ENCODE measurements at regions not wholly inside any gene's neighbourhood (a gene's known extent, or its start where the extent isn't known, plus 50 kb on each side); places are given as distances from the start of the nearest gene placed in this dataset.

DNA sequence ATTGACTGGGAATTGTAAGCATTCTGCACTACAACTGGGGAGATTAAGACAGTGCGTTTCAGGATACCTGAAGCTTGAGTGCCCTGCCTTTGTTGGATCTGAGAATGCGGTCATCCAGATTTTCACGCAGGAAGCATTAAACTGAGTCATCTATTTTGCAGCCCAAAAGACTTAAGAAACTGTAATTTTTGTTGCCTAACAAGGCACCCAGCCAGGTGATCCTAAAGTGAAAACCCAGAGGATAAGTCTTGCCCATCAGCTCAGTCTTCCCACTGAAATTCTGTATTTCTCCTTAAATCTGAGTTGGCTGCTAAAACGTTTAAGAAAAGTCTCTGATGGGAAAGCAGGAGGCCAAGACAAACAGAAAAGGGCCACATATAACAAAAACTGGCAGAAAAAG, 242.5 kb upstream of the TMCO5A start:
- peaks cover 5% of the 10 kb centered on the region for H3K4me1 ChIP-seq (ENCODE audit: control insufficient read depth, insufficient read depth, low read length, poor library complexity, severe bottlenecking)
- no peaks in the 10 kb centered on the region for H3K36me3 ChIP-seq (ENCODE audit: control insufficient read depth, insufficient read depth, low read length)
- WGBS, 2 experiments (ENCODE audit: insufficient coverage in 2 of 2) = 72 to 95% methylated on average over 3 of the region's 4 CpGs
- H3K9me3 ChIP-seq (ENCODE audit: control insufficient read depth, low read length) = no peaks in the 10 kb centered on the region
- H3K27ac ChIP-seq (ENCODE audit: low read depth, low read length, severe bottlenecking) = no peak overlapping the region
- no peak overlapping the region for H3K4me3 ChIP-seq (ENCODE audit: extremely low read depth, insufficient read depth, low read length, poor library complexity, severe bottlenecking)

DNA sequence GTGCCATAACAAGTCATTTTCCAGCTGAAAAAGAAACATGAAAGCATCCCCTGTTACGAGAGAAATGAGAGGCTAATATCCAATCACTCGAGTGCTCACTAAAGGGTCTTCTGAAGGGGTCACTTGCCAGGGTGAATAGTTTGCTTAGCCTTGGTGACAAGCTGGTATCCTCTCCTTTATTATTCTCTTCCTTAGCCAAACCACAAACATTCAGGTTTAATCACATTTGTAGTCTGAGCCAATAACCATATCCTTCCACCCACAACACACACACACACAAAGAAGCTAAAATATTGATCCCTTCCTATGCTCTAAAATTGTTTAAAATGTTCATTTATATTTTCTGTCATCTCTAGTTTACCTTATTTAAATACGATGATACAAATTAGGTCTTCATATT, 240.5 kb upstream of the TMCO5A start:
- Histone ChIP-seq H3K4me3 (ENCODE audit: extremely low read depth, insufficient read depth, low read length, poor library complexity, severe bottlenecking) (no peak overlapping the region), H3K9me3 (ENCODE audit: control insufficient read depth, low read length) (no peaks in the 10 kb centered on the region), H3K27ac (ENCODE audit: low read depth, low read length, severe bottlenecking) (no peak overlapping the region), H3K4me1 (ENCODE audit: control insufficient read depth, insufficient read depth, low read length, poor library complexity, severe bottlenecking) (peaks cover 5% of the 10 kb centered on the region), H3K36me3 (ENCODE audit: control insufficient read depth, insufficient read depth, low read length) (no peaks in the 10 kb centered on the region)
- 94% methylated on average over 2 of the region's 3 CpGs; no CpG with 5 or more reads in 1 of the 2 experiments for WGBS, 2 experiments (ENCODE audit: insufficient coverage in 2 of 2)

DNA sequence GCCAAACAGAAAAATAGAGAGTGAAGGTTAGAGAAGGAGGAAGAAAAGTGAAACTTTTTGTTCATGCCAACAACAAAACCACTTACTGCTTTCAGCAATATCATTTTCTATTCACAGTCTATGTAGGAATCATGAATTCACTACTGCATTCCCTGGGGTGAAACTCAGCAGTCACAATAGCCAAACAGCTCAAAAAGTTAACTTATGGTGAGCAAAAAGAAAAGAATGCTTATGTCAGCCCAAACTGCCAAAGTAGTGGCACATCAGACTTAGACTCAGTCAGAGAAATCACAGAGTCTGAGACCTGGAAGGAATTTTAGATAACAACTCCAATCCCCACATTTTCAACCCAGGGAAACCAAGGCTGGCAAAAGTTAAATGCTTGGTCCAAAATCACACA, 238.7 kb upstream of the TMCO5A start:
- peaks cover 5% of the 10 kb centered on the region for H3K4me1 ChIP-seq (ENCODE audit: control insufficient read depth, insufficient read depth, low read length, poor library complexity, severe bottlenecking)

GRCh38 chr15:37698679-37699078, 235.8 kb upstream of the TMCO5A start:
- H3K4me1 ChIP-seq (ENCODE audit: control insufficient read depth, insufficient read depth, low read length, poor library complexity, severe bottlenecking) = peaks cover 5% of the 10 kb centered on the region
- H3K9me3 ChIP-seq (ENCODE audit: control insufficient read depth, low read length) = no peaks in the 10 kb centered on the region
- no peak overlapping the region for H3K27ac ChIP-seq (ENCODE audit: low read depth, low read length, severe bottlenecking)
- no peaks in the 10 kb centered on the region for H3K36me3 ChIP-seq (ENCODE audit: control insufficient read depth, insufficient read depth, low read length)
- H3K4me3 ChIP-seq (ENCODE audit: extremely low read depth, insufficient read depth, low read length, poor library complexity, severe bottlenecking) = no peak overlapping the region
- WGBS, 2 experiments (ENCODE audit: insufficient coverage in 2 of 2) = 89 to 96% methylated on average over 3 of the region's 3 CpGs

More for the DNA sequence above, 238.7 kb upstream of the TMCO5A start:
- Histone ChIP-seq H3K4me3 (ENCODE audit: extremely low read depth, insufficient read depth, low read length, poor library complexity, severe bottlenecking) (no peak overlapping the region), H3K36me3 (ENCODE audit: control insufficient read depth, insufficient read depth, low read length) (no peaks in the 10 kb centered on the region), H3K9me3 (ENCODE audit: control insufficient read depth, low read length) (no peaks in the 10 kb centered on the region), H3K27ac (ENCODE audit: low read depth, low read length, severe bottlenecking) (no peak overlapping the region)

DNA sequence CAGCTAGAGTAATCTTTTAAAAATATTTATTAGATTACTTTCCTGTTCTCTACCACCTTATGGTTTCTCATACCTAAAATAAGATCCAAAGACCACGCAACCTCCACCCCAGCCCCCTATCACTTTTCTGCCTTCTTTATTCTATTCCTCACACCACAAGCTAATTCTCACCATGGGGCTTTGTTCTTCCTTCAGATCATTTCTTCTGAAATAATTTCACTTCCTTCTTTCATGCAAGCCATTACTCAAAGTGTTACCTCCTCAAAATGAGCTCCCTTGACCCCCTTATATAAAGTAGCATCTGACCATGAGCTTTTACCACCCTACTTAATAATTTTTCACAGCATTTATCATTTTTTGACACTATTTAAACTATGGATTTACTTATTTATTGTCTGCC, 233.2 kb upstream of the TMCO5A start:
- no peaks in the 10 kb centered on the region for H3K9me3 ChIP-seq (ENCODE audit: control insufficient read depth, low read length)
- H3K27ac ChIP-seq (ENCODE audit: low read depth, low read length, severe bottlenecking) = no peak overlapping the region
- no peaks in the 10 kb centered on the region for H3K4me1 ChIP-seq (ENCODE audit: control insufficient read depth, insufficient read depth, low read length, poor library complexity, severe bottlenecking)
- WGBS, 2 experiments (ENCODE audit: insufficient coverage in 2 of 2) = 87 to 94% methylated on average over 1 of the region's 1 CpG
- H3K4me3 ChIP-seq (ENCODE audit: extremely low read depth, insufficient read depth, low read length, poor library complexity, severe bottlenecking) = no peak overlapping the region
- H3K36me3 ChIP-seq (ENCODE audit: control insufficient read depth, insufficient read depth, low read length) = no peaks in the 10 kb centered on the region

DNA sequence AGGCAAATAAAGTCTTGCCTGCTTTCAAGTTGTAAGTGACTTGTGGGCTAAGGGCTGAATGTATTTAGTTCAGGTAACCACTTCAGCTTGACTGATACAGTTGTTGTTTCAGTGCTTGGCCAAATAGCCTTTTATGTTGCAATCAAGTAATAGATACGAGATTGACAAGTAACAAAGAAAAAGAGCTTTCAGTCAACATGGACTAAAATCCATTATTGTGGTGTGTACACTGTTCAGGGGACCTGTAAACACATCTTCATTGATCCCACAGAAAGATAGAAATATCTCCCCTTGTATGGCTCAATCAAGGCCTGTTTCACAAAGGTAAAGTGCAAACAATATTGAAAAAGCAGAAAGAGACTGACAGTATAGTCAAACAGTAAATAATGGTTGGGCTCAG, 224.8 kb upstream of the TMCO5A start:
- no peak overlapping the region for H3K27ac ChIP-seq (ENCODE audit: low read depth, low read length, severe bottlenecking)
- H3K9me3 ChIP-seq (ENCODE audit: control insufficient read depth, low read length) = peaks cover 5% of the 10 kb centered on the region
- H3K4me3 ChIP-seq (ENCODE audit: extremely low read depth, insufficient read depth, low read length, poor library complexity, severe bottlenecking) = no peak overlapping the region
- no peaks in the 10 kb centered on the region for H3K4me1 ChIP-seq (ENCODE audit: control insufficient read depth, insufficient read depth, low read length, poor library complexity, severe bottlenecking)
- no peaks in the 10 kb centered on the region for H3K36me3 ChIP-seq (ENCODE audit: control insufficient read depth, insufficient read depth, low read length)
- no CpG with 5 or more reads among the region's 1 CpG for WGBS, 2 experiments (ENCODE audit: insufficient coverage in 2 of 2)

GRCh38 chr15:37715101-37715500, 219.3 kb upstream of the TMCO5A start:
- H3K4me1 ChIP-seq (ENCODE audit: control insufficient read depth, insufficient read depth, low read length, poor library complexity, severe bottlenecking) = no peaks in the 10 kb centered on the region
- no peak overlapping the region for H3K27ac ChIP-seq (ENCODE audit: low read depth, low read length, severe bottlenecking)
- H3K9me3 ChIP-seq (ENCODE audit: control insufficient read depth, low read length) = peaks cover 5% of the 10 kb centered on the region
- no peak overlapping the region for H3K4me3 ChIP-seq (ENCODE audit: extremely low read depth, insufficient read depth, low read length, poor library complexity, severe bottlenecking)
- H3K36me3 ChIP-seq (ENCODE audit: control insufficient read depth, insufficient read depth, low read length) = no peaks in the 10 kb centered on the region
- WGBS, 2 experiments (ENCODE audit: insufficient coverage in 2 of 2) = 100% methylated on average over 1 of the region's 1 CpG; no CpG with 5 or more reads in 1 of the 2 experiments

GRCh38 chr15:37720267-37720666, 214.2 kb upstream of the TMCO5A start:
- H3K4me1 ChIP-seq (ENCODE audit: control insufficient read depth, insufficient read depth, low read length, poor library complexity, severe bottlenecking) = no peaks in the 10 kb centered on the region
- no peaks in the 10 kb centered on the region for H3K36me3 ChIP-seq (ENCODE audit: control insufficient read depth, insufficient read depth, low read length)
- no peak overlapping the region for H3K4me3 ChIP-seq (ENCODE audit: extremely low read depth, insufficient read depth, low read length, poor library complexity, severe bottlenecking)
- H3K9me3 ChIP-seq (ENCODE audit: control insufficient read depth, low read length) = no peaks in the 10 kb centered on the region
- no peak overlapping the region for H3K27ac ChIP-seq (ENCODE audit: low read depth, low read length, severe bottlenecking)
- WGBS, 2 experiments (ENCODE audit: insufficient coverage in 2 of 2) = 84 to 88% methylated on average over 9 of the region's 9 CpGs

GRCh38 chr15:37731146-37731746, 203.2 kb upstream of the TMCO5A start:
- H3K27ac ChIP-seq (ENCODE audit: low read depth, low read length, severe bottlenecking) = no peak overlapping the region
- no peaks in the 10 kb centered on the region for H3K36me3 ChIP-seq (ENCODE audit: control insufficient read depth, insufficient read depth, low read length)
- no peak overlapping the region for H3K4me3 ChIP-seq (ENCODE audit: extremely low read depth, insufficient read depth, low read length, poor library complexity, severe bottlenecking)
- H3K4me1 ChIP-seq (ENCODE audit: control insufficient read depth, insufficient read depth, low read length, poor library complexity, severe bottlenecking) = no peaks in the 10 kb centered on the region
- WGBS, 2 experiments (ENCODE audit: insufficient coverage in 2 of 2) = 88 to 100% methylated on average over 2 of the region's 5 CpGs
- no peaks in the 10 kb centered on the region for H3K9me3 ChIP-seq (ENCODE audit: control insufficient read depth, low read length)

- Histone ChIP-seq H3K9me3 (ENCODE audit: control insufficient read depth, low read length) (no peaks in the 10 kb centered on the region), H3K36me3 (ENCODE audit: control insufficient read depth, insufficient read depth, low read length) (no peaks in the 10 kb centered on the region)
- WGBS, 2 experiments (ENCODE audit: insufficient coverage in 2 of 2) = 95 to 97% methylated on average over 4 to 5 of the region's 5 CpGs
These were observed 200.8 kb upstream of the TMCO5A start for GRCh38 chr15:37733628-37734027.

DNA sequence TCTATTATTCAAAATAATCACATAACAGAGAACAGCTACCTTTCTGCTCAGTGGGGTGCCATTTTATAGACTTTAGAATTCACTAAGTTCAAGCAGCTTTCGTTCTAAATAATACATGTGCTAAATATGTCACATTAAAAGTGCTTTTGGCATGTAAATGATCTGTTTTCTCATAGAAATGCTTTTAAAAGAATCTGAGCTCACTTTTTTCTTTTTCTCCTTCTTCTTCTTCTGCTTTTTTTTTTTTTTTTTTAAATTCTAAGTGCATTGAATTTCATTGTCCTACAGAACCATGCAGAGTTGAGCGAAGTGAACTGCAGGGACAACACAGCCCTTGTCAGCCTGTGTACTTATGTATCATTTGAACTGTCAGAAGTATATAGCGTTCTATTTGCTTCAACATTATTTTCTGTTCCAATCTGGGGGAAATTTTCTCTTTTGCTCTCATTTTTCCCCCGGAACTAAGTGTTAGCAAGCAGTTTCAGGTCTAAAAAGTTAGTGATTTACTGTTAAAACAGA, 193.8 kb upstream of the TMCO5A start:
- WGBS, 2 experiments (ENCODE audit: insufficient coverage in 2 of 2) = 44 to 83% methylated on average over 1 to 2 of the region's 4 CpGs
- H3K9me3 ChIP-seq (ENCODE audit: control insufficient read depth, low read length) = no peaks in the 10 kb centered on the region
- no peaks in the 10 kb centered on the region for H3K36me3 ChIP-seq (ENCODE audit: control insufficient read depth, insufficient read depth, low read length)
- H3K4me3 ChIP-seq (ENCODE audit: extremely low read depth, insufficient read depth, low read length, poor library complexity, severe bottlenecking) = no peak overlapping the region
- no peaks in the 10 kb centered on the region for H3K4me1 ChIP-seq (ENCODE audit: control insufficient read depth, insufficient read depth, low read length, poor library complexity, severe bottlenecking)
- H3K27ac ChIP-seq (ENCODE audit: low read depth, low read length, severe bottlenecking) = no peak overlapping the region

More at GRCh38 chr15:37733628-37734027, 200.8 kb upstream of the TMCO5A start:
- H3K4me1 ChIP-seq (ENCODE audit: control insufficient read depth, insufficient read depth, low read length, poor library complexity, severe bottlenecking) = no peaks in the 10 kb centered on the region
- H3K4me3 ChIP-seq (ENCODE audit: extremely low read depth, insufficient read depth, low read length, poor library complexity, severe bottlenecking) = no peak overlapping the region
- no peak overlapping the region for H3K27ac ChIP-seq (ENCODE audit: low read depth, low read length, severe bottlenecking)

All from mesodermal cell (in vitro differentiated cells).